Neural crest cell (in vitro differentiated cells): ENCODE measurements at regions not wholly inside any gene's neighbourhood (a gene's known extent, or its start where the extent isn't known, plus 50 kb on each side); places are given as distances from the start of the nearest gene placed in this dataset.

Experiments
- DNase-seq: peaks from one replicate; pipeline ENCODE4 v3.0.0; 2021; ENCODE audit warnings: low read depth, mixed read lengths, low spot score
- H3K27ac Mint-ChIP-seq: one replicate; pipeline ENCODE4 v1.8.0; 2021; ENCODE audit warnings: mild to moderate bottlenecking, mixed read lengths; ENCODE audit not compliant: unreplicated experiment
- H3K27me3 Mint-ChIP-seq: 2 replicates; pipeline ENCODE4 v1.8.0; 2021; ENCODE audit warnings: low read depth, mild to moderate bottlenecking, mixed read lengths
- H3K36me3 Mint-ChIP-seq: 2 replicates; pipeline ENCODE4 v1.8.0; 2021; ENCODE audit warnings: low read depth, mild to moderate bottlenecking, mixed read lengths
- H3K4me1 Mint-ChIP-seq: 2 replicates; pipeline ENCODE4 v1.8.0; 2021; ENCODE audit warnings: mixed read lengths
- H3K4me3 Mint-ChIP-seq: one replicate; pipeline ENCODE4 v1.8.0; 2021; ENCODE audit warnings: mild to moderate bottlenecking, mixed read lengths
- H3K9me3 Mint-ChIP-seq: 2 replicates; pipeline ENCODE4 v1.8.0; 2021; ENCODE audit warnings: mixed read lengths
- TF ChIP-seq, protein P1 (sequence below): fragments of 200-600 bp; sonication (generic); conservative IDR thresholded peaks from 2 replicates; pipeline ENCODE4 v1.5.0; 2021; ENCODE audit warnings: antibody characterized with exemption, mild to moderate bottlenecking

DNA sequence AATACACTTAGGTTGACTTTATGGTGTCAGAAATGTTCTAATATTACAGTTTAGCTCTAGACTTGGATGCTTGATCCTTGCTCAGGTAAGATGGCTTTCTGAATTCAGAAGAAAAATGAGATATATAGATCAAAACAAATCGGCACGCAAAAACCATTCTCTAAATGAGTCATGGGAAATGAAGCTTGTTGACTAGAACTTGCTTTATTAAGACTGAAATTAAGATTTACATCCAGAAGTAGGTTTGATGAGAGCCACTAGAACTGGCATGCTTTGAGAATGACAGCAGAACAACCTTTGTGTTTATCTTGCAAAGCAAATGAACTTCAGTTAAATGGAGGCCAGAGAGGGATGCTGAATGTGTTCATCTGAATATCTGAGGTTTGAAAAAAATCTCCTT lies 304.9 kb upstream of the KLF3 start:
- no peak for DNase-seq
- Mint-ChIP-seq H3K9me3 (peaks cover 5% of the 10 kb centered on the region), H3K4me1 (peaks cover 3% of the 10 kb centered on the region), H3K27ac (no peak overlapping the region), H3K27me3 (no peaks in the 10 kb centered on the region), H3K36me3 (no peaks in the 10 kb centered on the region), H3K4me3 (no peak overlapping the region)
- TF ChIP-seq, protein P1, sequence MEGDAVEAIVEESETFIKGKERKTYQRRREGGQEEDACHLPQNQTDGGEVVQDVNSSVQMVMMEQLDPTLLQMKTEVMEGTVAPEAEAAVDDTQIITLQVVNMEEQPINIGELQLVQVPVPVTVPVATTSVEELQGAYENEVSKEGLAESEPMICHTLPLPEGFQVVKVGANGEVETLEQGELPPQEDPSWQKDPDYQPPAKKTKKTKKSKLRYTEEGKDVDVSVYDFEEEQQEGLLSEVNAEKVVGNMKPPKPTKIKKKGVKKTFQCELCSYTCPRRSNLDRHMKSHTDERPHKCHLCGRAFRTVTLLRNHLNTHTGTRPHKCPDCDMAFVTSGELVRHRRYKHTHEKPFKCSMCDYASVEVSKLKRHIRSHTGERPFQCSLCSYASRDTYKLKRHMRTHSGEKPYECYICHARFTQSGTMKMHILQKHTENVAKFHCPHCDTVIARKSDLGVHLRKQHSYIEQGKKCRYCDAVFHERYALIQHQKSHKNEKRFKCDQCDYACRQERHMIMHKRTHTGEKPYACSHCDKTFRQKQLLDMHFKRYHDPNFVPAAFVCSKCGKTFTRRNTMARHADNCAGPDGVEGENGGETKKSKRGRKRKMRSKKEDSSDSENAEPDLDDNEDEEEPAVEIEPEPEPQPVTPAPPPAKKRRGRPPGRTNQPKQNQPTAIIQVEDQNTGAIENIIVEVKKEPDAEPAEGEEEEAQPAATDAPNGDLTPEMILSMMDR, result no peak

DNA sequence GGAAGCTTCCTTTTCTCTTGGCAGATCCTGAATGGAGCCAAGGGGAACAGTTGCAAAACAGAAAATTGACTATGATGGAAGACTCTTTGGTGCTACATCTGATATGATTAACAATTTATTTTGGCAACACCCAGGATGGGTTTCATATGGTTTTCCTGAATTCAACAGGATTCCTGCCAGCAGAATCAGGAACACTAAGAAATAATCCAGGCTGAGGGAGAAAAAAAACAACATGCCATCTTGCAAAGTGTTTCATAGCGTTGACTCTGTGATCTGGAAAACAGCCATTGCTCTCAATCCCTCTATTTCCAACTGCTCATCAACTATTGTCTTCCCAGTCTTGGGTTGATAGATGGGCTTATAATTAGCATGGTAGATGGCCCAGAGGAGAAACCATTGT lies 303.8 kb upstream of the KLF3 start:
- Mint-ChIP-seq H3K9me3 (peaks cover under 1% of the 10 kb centered on the region), H3K36me3 (no peaks in the 10 kb centered on the region), H3K27ac (no peak overlapping the region), H3K4me1 (peaks cover 3% of the 10 kb centered on the region), H3K27me3 (no peaks in the 10 kb centered on the region), H3K4me3 (no peak overlapping the region)
- no peak for DNase-seq
- TF ChIP-seq, protein P1, result no peak

- Mint-ChIP-seq H3K27ac (no peak overlapping the region), H3K4me1 (no peaks in the 10 kb centered on the region), H3K36me3 (no peaks in the 10 kb centered on the region), H3K4me3 (no peak overlapping the region), H3K9me3 (no peaks in the 10 kb centered on the region), H3K27me3 (no peaks in the 10 kb centered on the region)
- no peak for DNase-seq
- TF ChIP-seq, protein P1, result no peak
These were observed 299.5 kb upstream of the KLF3 start for GRCh38 chr4:38364383-38364963.

GRCh38 chr4:38365261-38365660 lies 298.7 kb upstream of the KLF3 start:
- H3K4me1 Mint-ChIP-seq, result no peaks in the 10 kb centered on the region
- no peak for DNase-seq
- H3K27me3 Mint-ChIP-seq, result no peaks in the 10 kb centered on the region
- H3K9me3 Mint-ChIP-seq, result no peaks in the 10 kb centered on the region
- TF ChIP-seq, protein P1, result no peak
- no peak overlapping the region for H3K4me3 Mint-ChIP-seq
- no peaks in the 10 kb centered on the region for H3K36me3 Mint-ChIP-seq
- no peak overlapping the region for H3K27ac Mint-ChIP-seq

- Mint-ChIP-seq H3K36me3 (no peaks in the 10 kb centered on the region), H3K4me3 (no peak overlapping the region), H3K27ac (peak overlapping the region; percentile 53), H3K27me3 (no peaks in the 10 kb centered on the region), H3K4me1 (no peaks in the 10 kb centered on the region), H3K9me3 (no peaks in the 10 kb centered on the region)
- no peak for DNase-seq
- TF ChIP-seq, protein P1, result no peak
These were observed 298.2 kb upstream of the KLF3 start for GRCh38 chr4:38365748-38366310.
